ENCODE measurements at regions not wholly inside any gene's neighbourhood (a gene's known extent, or its start where the extent isn't known, plus 50 kb on each side); places are given as distances from the start of the nearest gene placed in this dataset.

GRCh38 chr17:71296005-71296404 lies 824.8 kb upstream of the SOX9 start:
- TF ChIP-seq REST (IDR thresholded peaks at IDR 0.05; ENCODE audit: insufficient replicate concordance, low read depth): no peak
- no peak for TF ChIP-seq CTCF (IDR thresholded peaks at IDR 0.05; ENCODE audit: insufficient read depth, low read length)
- TF ChIP-seq POLR2AphosphoS5 (IDR thresholded peaks at IDR 0.05; ENCODE audit: low read depth): no peak
- no peak for TF ChIP-seq SPI1 (IDR thresholded peaks at IDR 0.05; ENCODE audit: borderline replicate concordance, low read depth)

Measured in HL-60 (cell line).